NCI-H1105 treated with DMSO at 0.1 percent for 48 hours (cell line): ENCODE measurements at regions not wholly inside any gene's neighbourhood (a gene's known extent, or its start where the extent isn't known, plus 50 kb on each side); places are given as distances from the start of the nearest gene placed in this dataset.

Experiments used
- DNase-seq: peaks from one replicate; lab custom pipeline; 2025; lab: John Stamatoyannopoulos, UW

- DNase-seq: no peak
Measured at GRCh38 chr22:22999523-22999922, 70.8 kb upstream of the GNAZ start.

GRCh38 chr22:23000657-23001347, 69.5 kb upstream of the GNAZ start:
- no peak for DNase-seq

- DNase-seq: no peak
Measured at GRCh38 chr22:23001463-23001862, 68.9 kb upstream of the GNAZ start.

DNA sequence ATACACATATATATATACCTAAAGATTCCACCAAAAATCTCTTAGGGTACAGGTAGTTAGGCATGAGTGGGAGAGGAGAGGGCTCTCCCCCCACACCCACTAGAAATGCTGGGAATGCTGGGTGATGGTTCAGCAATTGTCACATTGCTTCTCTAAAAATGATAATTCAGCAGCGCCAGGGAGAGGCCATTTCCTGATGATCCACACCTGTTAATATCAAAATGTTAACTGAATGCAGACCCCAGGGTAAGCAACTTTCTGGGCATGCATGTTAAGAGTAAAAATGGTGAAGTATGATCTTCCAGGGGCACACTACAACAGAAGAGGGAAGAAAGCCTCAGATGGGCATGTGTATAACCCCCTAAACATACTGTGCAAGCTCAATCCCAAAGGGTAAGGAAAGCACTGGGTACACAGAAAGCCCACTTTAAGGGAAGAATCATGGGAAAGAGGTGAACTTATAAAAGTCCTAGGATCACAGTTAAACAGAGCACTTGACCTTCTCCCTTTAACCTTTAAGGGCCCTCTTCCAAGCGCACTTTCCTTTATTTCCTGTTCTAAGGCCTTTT, 67.6 kb upstream of the GNAZ start:
- no peak for DNase-seq

DNA sequence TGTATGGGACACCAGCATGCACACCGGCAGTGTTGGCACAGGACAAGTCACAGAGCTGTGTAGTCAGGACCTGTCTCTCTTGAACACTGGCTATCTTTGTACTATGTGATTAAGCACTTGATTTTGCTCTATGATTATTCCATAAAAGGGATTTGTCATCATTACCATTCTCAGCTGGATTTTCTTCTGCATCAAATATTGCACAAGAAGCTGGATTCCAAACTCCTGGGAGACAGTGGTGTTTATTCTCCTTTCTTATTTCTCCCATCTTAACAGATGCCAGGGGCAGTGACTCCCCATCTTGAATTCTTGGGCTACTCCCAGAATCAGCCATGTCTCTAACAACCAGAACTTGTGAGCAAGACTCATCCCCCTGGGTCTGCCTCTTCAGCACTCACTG, 62.5 kb upstream of the GNAZ start:
- DNase-seq: no peak

GRCh38 chr22:23008896-23009295, 61.4 kb upstream of the GNAZ start:
- no peak for DNase-seq
